Panc1 (cell line): ENCODE measurements at regions not wholly inside any gene's neighbourhood (a gene's known extent, or its start where the extent isn't known, plus 50 kb on each side); places are given as distances from the start of the nearest gene placed in this dataset.

Source experiments
- ATAC-seq: fragments of 200-7000 bp; cut with Tn5 transposase; 2 replicates; pipeline ENCODE4 v1.9.1; 2020; ENCODE audit warnings: mild to moderate bottlenecking, moderate library complexity
- BruUV-seq: library from RNA; stranded (reverse); fragments of 400-500 nt; replicated peaks from 2 replicates; lab custom pipeline; 2021; lab: Mats Ljungman, UMichigan
- CTCF ChIA-PET: fragments of 300-600 bp; sonication (Branson Sonifier 250); formaldehyde crosslinking; loops from one replicate; lab custom pipeline; 2022; ENCODE audit warnings: antibody characterized with exemption; lab: Charles Lee
- POLR2A ChIA-PET: fragments of 300-600 bp; sonication (Branson Sonifier 250); formaldehyde crosslinking; loops from one replicate; lab custom pipeline; 2022; ENCODE audit warnings: antibody characterized with exemption; lab: Charles Lee
- DNase-seq: peaks from one replicate; pipeline ENCODE4 v3.0.0-alpha.2; 2010; ENCODE audit warnings: low read depth, low spot score
- H3K27ac ChIP-seq: 2 replicates; pipeline ENCODE4 v1.5.1; 2011; ENCODE audit warnings: mild to moderate bottlenecking, low read length, inconsistent platforms
- H3K27me3 ChIP-seq: fragments of 200-500 bp; sonication (Bioruptor generic); 2 replicates; pipeline ENCODE4 v1.6.0; 2014; ENCODE audit warnings: low read length, inconsistent platforms; ENCODE audit not compliant: control insufficient read depth, insufficient read depth
- H3K36me3 ChIP-seq: fragments of 200-500 bp; sonication (Bioruptor generic); 2 replicates; pipeline ENCODE4 v1.5.1; 2014; ENCODE audit warnings: inconsistent platforms, mild to moderate bottlenecking, low read length, moderate library complexity; ENCODE audit not compliant: control insufficient read depth, insufficient read depth
- H3K4me1 ChIP-seq: 2 replicates; pipeline ENCODE4 v1.5.1; 2011; ENCODE audit warnings: inconsistent platforms, mild to moderate bottlenecking, low read length, moderate library complexity; ENCODE audit not compliant: control insufficient read depth, insufficient read depth
- H3K4me3 ChIP-seq, 2 experiments: 2 replicates each; pipeline ENCODE4 v1.5.1; 2011 to 2012; ENCODE audit warnings: low read depth in 2 of 2, low read length in 2 of 2, mild to moderate bottlenecking in 2 of 2, inconsistent platforms in 1 of 2, moderate library complexity in 1 of 2
- H3K9me3 ChIP-seq: fragments of 200-500 bp; sonication (Bioruptor generic); 2 replicates; pipeline ENCODE4 v1.5.1; 2014; ENCODE audit warnings: low read depth, mild to moderate bottlenecking, inconsistent platforms, low read length, moderate library complexity; ENCODE audit not compliant: control insufficient read depth, insufficient read depth
- POLR2AphosphoS5 ChIP-seq: IDR thresholded peaks from 2 replicates; pipeline ENCODE4 v1.6.1; 2012; ENCODE audit warnings: mild to moderate bottlenecking, low read depth, low read length, moderate library complexity
- SIN3A ChIP-seq: IDR thresholded peaks from 2 replicates; pipeline ENCODE4 v1.6.1; 2012; ENCODE audit warnings: low read depth, mild to moderate bottlenecking, low read length, moderate library complexity, borderline replicate concordance; ENCODE audit not compliant: insufficient read depth
- TCF7L2 ChIP-seq: IDR thresholded peaks from 2 replicates; pipeline ENCODE4 v1.6.1; 2011; ENCODE audit warnings: mild to moderate bottlenecking, low read depth, low read length, inconsistent platforms
- in situ Hi-C: cut with HindIII; loops from 2 replicates; pipeline ENCODE4 v1.10.0; 2016; ENCODE audit warnings: low sequenced_read_pairs, low pct_unique_long_range_greater_than_20kb
- intact Hi-C: fragments of 100-400 bp; cut with micrococcal nuclease; formaldehyde crosslinking; loops from one replicate; pipeline ENCODE4 v1.10.0; 2022; ENCODE audit not compliant: unreplicated experiment
- TF ChIP-seq, protein P1 (sequence below): fragments of 450-650 bp; IDR thresholded peaks from 2 replicates; pipeline ENCODE4 v1.5.1; 2017; ENCODE audit warnings: mild to moderate bottlenecking
- TF ChIP-seq, protein P2 (sequence below), 2 experiments: IDR thresholded peaks; 2 replicates each; pipeline ENCODE4 v1.6.1; 2011 to 2012; ENCODE audit warnings: low read depth in 2 of 2, control low read depth in 1 of 2, low read length in 1 of 2, mild to moderate bottlenecking in 1 of 2, moderate library complexity in 1 of 2; ENCODE audit not compliant: insufficient read depth in 1 of 2

DNA sequence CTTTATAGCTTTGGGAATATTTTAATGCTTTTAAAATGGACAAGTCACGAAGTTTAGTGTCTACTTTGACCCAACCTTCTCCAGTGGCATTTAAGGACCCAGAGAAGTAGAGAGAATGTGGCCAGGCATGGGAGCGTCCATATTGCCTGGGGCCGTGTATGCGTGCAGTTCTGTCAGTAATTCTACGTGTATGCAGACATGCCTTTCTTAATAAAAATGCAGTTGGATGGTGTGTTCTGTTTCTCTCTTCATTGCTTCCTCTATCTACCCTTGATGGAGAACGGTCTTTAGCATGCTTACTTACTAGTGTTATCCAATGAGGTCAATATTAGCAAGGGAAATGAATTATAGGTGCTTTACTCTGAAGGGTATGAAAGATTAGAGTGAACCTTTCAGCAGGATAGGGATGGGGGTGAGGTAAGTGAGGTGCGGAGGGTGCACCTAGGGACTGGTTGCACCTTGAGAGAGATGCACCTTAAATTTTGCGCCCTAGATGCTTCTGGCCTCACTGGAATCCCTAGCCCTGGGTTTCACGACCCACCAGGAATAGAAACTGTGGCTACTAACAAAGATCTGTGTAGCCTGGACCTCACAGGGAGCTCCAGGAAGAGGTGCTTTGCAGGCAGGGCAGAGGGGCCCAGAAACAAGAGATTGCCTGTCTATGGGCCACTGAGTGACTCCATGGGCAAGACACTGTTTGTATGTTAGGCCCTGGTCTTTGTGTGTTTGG, 194.3 kb downstream of the MYCN start:
- no peak overlapping the region for H3K27ac ChIP-seq
- no peaks in the 10 kb centered on the region for H3K9me3 ChIP-seq
- POLR2A ChIA-PET = no interaction called here
- H3K4me1 ChIP-seq = no peaks in the 10 kb centered on the region
- no peaks in the 10 kb centered on the region for H3K36me3 ChIP-seq
- BruUV-seq = no TSS peak
- DNase-seq = no peak
- in situ Hi-C loops (no loop called here), intact Hi-C loops (no loop called here)
- no peak for ATAC-seq
- TF ChIP-seq, protein P1, sequence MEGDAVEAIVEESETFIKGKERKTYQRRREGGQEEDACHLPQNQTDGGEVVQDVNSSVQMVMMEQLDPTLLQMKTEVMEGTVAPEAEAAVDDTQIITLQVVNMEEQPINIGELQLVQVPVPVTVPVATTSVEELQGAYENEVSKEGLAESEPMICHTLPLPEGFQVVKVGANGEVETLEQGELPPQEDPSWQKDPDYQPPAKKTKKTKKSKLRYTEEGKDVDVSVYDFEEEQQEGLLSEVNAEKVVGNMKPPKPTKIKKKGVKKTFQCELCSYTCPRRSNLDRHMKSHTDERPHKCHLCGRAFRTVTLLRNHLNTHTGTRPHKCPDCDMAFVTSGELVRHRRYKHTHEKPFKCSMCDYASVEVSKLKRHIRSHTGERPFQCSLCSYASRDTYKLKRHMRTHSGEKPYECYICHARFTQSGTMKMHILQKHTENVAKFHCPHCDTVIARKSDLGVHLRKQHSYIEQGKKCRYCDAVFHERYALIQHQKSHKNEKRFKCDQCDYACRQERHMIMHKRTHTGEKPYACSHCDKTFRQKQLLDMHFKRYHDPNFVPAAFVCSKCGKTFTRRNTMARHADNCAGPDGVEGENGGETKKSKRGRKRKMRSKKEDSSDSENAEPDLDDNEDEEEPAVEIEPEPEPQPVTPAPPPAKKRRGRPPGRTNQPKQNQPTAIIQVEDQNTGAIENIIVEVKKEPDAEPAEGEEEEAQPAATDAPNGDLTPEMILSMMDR = no peak
- no peak for TF ChIP-seq TCF7L2
- no peak for TF ChIP-seq SIN3A
- TF ChIP-seq, protein P2, sequence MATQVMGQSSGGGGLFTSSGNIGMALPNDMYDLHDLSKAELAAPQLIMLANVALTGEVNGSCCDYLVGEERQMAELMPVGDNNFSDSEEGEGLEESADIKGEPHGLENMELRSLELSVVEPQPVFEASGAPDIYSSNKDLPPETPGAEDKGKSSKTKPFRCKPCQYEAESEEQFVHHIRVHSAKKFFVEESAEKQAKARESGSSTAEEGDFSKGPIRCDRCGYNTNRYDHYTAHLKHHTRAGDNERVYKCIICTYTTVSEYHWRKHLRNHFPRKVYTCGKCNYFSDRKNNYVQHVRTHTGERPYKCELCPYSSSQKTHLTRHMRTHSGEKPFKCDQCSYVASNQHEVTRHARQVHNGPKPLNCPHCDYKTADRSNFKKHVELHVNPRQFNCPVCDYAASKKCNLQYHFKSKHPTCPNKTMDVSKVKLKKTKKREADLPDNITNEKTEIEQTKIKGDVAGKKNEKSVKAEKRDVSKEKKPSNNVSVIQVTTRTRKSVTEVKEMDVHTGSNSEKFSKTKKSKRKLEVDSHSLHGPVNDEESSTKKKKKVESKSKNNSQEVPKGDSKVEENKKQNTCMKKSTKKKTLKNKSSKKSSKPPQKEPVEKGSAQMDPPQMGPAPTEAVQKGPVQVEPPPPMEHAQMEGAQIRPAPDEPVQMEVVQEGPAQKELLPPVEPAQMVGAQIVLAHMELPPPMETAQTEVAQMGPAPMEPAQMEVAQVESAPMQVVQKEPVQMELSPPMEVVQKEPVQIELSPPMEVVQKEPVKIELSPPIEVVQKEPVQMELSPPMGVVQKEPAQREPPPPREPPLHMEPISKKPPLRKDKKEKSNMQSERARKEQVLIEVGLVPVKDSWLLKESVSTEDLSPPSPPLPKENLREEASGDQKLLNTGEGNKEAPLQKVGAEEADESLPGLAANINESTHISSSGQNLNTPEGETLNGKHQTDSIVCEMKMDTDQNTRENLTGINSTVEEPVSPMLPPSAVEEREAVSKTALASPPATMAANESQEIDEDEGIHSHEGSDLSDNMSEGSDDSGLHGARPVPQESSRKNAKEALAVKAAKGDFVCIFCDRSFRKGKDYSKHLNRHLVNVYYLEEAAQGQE (IDR thresholded peaks at IDR 0.05; ENCODE audit: insufficient read depth in 1 of 2, low read depth in 2 of 2, low read length in 1 of 2) = no peak
- no peak for TF ChIP-seq POLR2AphosphoS5
- no peak overlapping the region for H3K4me3 ChIP-seq
- CTCF ChIA-PET = interaction anchor here (0.6 kb wide), 1 partner anchor 1508 kb away, joined by 3 read pairs; no protein-coding TSS in a partner anchor
- no peaks in the 10 kb centered on the region for H3K27me3 ChIP-seq

DNA sequence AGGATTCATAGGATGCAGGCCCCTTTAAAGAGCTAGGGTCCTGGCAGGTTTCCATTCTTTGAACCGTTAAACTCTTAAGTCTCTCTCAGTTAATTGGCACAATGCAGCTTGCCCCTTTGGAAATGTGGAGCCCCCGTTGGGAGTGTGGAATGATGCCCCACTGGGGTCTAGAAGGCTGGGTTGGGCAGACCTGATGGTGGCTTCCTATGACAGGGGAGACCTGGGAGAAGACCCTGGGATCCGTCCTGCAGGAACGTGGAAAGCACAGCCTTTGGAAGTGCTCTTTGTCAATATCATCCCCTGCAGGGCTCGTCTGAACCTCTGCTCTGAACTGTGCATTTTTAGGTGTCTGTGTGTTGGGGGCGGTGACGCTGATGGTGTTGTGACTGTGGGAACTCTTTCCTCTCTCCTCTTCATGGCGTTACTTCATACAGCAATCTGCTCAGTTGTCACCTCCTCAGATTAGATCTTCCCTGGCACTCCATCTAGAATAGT, 190.6 kb downstream of the MYCN start:
- TF ChIP-seq TCF7L2 (no peak), SIN3A (no peak), POLR2AphosphoS5 (no peak)
- TF ChIP-seq, protein P2 (IDR thresholded peaks at IDR 0.05; ENCODE audit: insufficient read depth in 1 of 2, low read depth in 2 of 2, low read length in 1 of 2) = no peak
- TF ChIP-seq, protein P1 = no peak
- intact Hi-C loops = no loop called here
- DNase-seq = no peak
- H3K4me3 ChIP-seq = no peak overlapping the region
- no peaks in the 10 kb centered on the region for H3K4me1 ChIP-seq
- H3K27ac ChIP-seq = no peak overlapping the region
- H3K36me3 ChIP-seq = no peaks in the 10 kb centered on the region
- H3K9me3 ChIP-seq = no peaks in the 10 kb centered on the region
- CTCF ChIA-PET = no interaction called here
- POLR2A ChIA-PET = no interaction called here
- in situ Hi-C loops = no loop called here
- H3K27me3 ChIP-seq = no peaks in the 10 kb centered on the region
- no TSS peak for BruUV-seq
- ATAC-seq = no peak
